NCI-H2196 treated with DMSO at 0.1 percent for 48 hours (cell line): ENCODE measurements at regions not wholly inside any gene's neighbourhood (a gene's known extent, or its start where the extent isn't known, plus 50 kb on each side); places are given as distances from the start of the nearest gene placed in this dataset.

Experiments
- DNase-seq: peaks from one replicate; lab custom pipeline; 2025; ENCODE audit not compliant: unreplicated experiment; lab: John Stamatoyannopoulos, UW

- no peak for DNase-seq
Observed at GRCh38 chr3:42037318-42037945, 53.7 kb upstream of the TRAK1 start.

- DNase-seq, result no peak
Observed at GRCh38 chr3:42036483-42036823, 54.7 kb upstream of the TRAK1 start.

GRCh38 chr3:42035816-42036482 lies 55.2 kb upstream of the TRAK1 start:
- DNase-seq, result no peak

GRCh38 chr3:42035007-42035406 lies 56.1 kb upstream of the TRAK1 start:
- DNase-seq, result no peak

GRCh38 chr3:42033741-42034140 lies 57.4 kb upstream of the TRAK1 start:
- DNase-seq, result no peak

GRCh38 chr3:42032693-42033349 lies 58.3 kb upstream of the TRAK1 start:
- no peak for DNase-seq

- DNase-seq, result no peak
Observed at GRCh38 chr3:42031808-42032480, 59.2 kb upstream of the TRAK1 start.

GRCh38 chr3:42028474-42028873 lies 62.7 kb upstream of the TRAK1 start:
- no peak for DNase-seq

GRCh38 chr3:42027571-42027970 lies 63.6 kb upstream of the TRAK1 start:
- DNase-seq, result no peak

GRCh38 chr3:42025370-42026138 lies 63.7 kb upstream of the ULK4 start:
- peak; percentile 8 for DNase-seq

GRCh38 chr3:42024591-42025351 lies 62.9 kb upstream of the ULK4 start:
- no peak for DNase-seq

- no peak for DNase-seq
Observed at GRCh38 chr3:42023380-42023779, 61.5 kb upstream of the ULK4 start.

- no peak for DNase-seq
Observed at GRCh38 chr3:42022355-42022754, 60.5 kb upstream of the ULK4 start.

- no peak for DNase-seq
Observed at GRCh38 chr3:42020684-42021307, 58.9 kb upstream of the ULK4 start.

- no peak for DNase-seq
Observed at GRCh38 chr3:42019953-42020260, 58.0 kb upstream of the ULK4 start.

GRCh38 chr3:42019144-42019952 lies 57.4 kb upstream of the ULK4 start:
- no peak for DNase-seq

- DNase-seq, result no peak
Observed at GRCh38 chr3:42014921-42015533, 53.1 kb upstream of the ULK4 start.

GRCh38 chr3:42014458-42014920 lies 52.6 kb upstream of the ULK4 start:
- DNase-seq, result no peak
